NCI-H748 treated with DMSO at 0.1 percent for 48 hours (cell line): ENCODE measurements at regions not wholly inside any gene's neighbourhood (a gene's known extent, or its start where the extent isn't known, plus 50 kb on each side); places are given as distances from the start of the nearest gene placed in this dataset.
"Not testable (repeated sequence)": the region's sequence is repeated elsewhere in the genome, so short reads cannot be mapped to it uniquely, and the experiment has no call there.

Experiments
- DNase-seq: peaks from one replicate; lab custom pipeline; 2025; lab: John Stamatoyannopoulos, UW

GRCh38 chr18:68429111-68429510 is 285.8 kb downstream of the TMX3 start:
- DNase-seq = no peak

- no peak for DNase-seq
These were observed 286.2 kb downstream of the TMX3 start for GRCh38 chr18:68428661-68429060.

DNA sequence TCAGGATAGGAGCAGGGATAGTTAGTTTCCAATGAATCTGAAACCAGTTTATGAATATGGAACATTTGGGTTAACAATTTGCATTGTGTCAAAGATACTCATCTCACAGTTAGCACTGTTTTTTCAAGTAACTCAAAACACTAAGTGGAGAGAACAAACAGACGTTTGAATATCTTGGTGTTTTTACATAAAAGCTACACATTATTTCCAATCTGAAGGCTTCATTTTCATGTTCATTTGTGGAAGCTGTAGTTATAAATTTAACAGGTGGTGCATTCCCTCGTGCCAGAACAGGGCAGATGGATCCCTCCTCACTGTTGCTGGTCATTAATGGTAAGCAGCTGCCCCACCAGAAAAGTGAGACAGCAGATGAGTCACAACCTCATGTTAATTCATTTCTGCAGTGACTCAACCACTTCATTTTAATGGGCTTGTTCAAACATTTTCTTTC is 286.9 kb downstream of the TMX3 start:
- no peak for DNase-seq

DNA sequence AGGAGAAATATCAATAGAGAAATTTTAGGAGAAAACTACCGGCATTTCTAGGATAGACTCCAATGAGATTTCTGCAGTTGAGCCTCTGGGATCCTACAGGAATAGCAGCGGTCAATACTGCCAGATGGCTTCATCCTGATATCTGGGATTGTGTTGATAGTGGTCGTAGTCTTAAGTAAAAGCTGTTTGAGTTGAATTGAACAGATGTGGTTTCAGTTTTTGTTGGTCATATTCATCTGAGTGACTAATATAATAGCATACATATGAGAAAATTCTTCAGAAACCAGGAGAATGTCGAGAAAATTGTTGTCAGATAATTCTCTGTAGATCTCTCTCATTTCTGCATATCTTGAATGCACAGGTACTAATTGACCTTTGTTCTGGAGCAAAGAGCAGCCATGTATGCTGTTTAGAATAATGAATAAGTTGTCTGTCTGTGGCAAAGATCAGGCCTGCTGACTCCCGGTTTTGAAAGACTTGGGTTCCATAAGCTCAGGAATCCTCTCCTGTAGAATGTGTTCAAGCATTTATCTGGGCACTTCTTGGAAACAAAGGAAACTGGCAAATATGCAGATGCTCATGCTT is 288.1 kb downstream of the TMX3 start:
- no peak for DNase-seq

DNA sequence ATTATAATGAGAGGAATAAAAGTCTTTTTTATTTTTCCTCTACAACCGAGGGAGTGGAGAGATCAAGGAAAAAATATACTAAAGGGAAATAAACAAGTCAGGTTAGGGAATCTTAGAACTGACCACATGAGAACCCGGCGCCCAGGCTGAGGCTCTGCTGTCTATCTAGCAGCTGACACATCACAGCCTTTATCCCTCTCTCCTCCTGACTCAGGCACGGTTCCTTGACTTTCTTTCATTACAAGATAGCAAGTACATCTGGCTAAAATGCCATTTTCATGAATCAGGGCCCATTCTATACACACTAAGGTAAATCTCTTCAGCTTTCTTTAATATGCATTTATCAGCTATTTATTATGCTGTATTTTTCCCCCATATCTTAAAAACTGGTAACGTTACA is 296.0 kb downstream of the TMX3 start:
- DNase-seq = no peak

DNA sequence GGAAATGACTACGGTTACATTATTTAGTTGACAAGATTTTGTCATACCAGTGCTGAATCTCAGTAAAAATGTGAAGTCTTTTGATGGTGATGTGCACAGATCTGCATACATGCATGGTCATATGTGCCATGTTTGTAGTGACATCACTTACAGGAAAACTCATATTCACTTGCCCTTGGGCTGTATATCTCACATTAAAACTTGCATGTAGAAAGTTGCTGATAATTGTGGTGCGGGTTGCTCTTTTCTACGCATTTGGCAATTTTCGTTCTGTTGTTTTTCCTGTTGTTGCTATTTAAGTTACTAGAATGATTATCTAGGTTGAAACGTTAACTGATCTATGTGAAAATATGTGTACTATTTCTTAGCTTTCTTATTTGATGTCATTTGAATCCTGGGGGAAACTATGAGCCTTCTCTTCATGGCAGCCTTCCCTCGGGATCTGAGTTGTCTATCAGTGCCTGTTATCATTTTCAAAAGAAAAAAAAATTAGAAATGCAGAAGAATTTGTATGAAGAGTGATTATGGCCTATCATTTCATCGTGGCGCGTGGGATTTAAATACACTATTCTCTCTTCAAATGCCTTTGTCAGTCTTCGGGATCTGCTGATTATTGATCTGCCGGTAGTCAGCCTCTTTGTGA is 296.6 kb downstream of the TMX3 start:
- no peak for DNase-seq

GRCh38 chr18:68417826-68418225 is 297.1 kb downstream of the TMX3 start:
- DNase-seq = no peak

DNA sequence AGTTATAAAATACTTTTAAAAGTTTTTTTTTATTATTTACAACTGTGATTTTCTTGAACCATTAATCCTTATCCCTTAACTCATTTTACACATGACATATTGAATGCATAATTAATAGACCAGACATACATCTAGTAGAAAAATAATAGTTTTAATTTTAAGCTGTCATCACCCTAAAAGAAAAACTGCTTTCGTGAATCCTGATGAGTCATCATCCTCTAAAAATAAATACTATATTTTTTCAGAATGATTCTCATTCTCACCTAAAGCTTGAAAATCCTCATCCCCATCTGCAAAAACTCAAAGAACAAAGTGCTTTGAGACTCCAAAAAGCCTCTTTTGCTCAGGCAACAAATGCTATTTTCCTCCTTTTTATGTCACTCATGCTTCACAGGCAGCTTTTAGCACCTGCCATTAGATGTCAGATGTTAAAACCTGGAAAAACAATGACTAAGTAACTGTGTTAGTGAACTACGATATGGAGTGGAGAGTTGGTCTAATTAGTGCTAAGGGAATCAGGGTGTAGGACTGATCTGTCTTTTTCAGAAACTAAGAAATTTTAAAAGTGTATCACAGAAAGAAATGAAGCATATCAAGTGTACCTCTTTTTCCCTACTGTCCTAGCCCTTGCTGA is 297.6 kb downstream of the TMX3 start:
- peak; percentile 25 for DNase-seq

DNA sequence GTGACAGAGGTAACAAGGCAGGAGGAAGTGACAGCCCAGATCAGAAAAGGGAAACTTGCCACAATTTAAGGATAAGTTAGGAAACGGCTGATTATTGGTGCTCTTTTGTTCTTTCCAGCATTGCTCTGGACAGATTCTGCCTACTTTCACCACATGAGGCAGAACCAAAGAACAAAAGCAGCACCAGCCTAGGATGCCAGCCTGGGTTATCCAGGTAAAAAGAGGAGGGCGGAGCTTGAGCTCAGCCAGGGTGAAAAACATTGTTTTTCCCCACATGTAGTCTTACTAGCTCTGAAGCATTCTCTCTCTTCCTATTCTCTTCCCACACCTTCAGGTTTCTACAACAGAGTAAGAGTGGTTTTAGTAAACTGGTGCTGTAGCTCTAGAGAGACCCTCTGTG is 300.5 kb downstream of the TMX3 start:
- no peak for DNase-seq

- DNase-seq = no peak
These were observed 305.3 kb downstream of the TMX3 start for GRCh38 chr18:68409576-68409975.

DNA sequence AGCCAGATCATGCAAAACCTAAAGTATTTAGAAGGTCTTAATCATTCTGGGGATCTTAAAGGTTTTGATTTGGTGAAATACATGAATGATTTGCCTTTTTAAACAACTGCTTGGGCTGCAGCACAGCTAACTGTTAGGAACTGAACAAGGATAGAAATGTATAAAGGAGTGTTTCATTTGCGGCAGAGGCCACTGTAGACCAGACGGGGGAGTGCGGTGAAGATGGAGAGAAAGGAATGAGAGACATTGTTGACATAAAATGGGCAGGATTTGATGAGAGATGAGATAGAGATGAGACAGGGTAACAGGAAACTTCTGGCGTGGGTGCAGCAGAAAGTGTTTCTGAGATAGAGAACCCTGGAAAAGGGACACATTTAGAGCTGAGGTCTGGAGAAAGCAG is 308.1 kb downstream of the TMX3 start:
- DNase-seq = no peak

DNA sequence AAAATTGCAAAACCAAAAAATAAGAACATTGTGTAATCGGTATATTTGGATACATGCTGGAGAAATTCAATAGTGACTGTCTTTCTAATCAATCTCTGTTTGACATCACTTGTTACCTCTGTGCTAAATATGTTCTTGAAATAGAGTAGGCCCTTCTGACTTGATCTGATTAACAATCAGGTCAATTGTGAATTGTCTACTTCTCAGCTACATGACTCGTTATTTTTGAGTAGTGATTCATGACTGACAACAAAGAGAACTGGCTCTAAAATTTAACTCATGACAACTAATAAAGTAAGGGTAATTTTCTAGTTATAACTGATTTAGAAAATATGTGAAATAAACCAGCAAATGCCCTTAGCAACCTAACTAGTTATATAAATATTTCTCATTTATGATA is 312.1 kb downstream of the TMX3 start:
- DNase-seq = no peak

- DNase-seq = no peak
These were observed 314.0 kb downstream of the TMX3 start for GRCh38 chr18:68400889-68401288.

DNA sequence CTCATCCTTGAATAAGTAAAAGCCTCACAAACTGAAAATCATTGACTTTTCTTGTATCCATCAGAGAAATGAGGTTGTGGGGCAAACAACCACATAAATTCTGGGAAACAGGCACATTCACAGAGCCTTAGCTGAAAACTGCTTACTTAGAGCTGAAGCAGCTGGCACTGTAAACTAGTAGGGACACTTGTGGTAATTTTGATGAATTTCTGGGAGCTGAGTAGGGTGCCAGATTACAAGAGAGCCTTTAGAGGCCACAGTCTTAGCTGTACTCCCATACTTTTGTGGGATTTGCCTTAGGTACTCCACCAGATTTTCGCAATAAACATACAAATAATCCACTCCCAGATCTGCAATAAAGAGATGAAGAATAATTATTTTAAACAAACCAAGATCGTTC is 315.2 kb downstream of the TMX3 start:
- DNase-seq = no peak

DNA sequence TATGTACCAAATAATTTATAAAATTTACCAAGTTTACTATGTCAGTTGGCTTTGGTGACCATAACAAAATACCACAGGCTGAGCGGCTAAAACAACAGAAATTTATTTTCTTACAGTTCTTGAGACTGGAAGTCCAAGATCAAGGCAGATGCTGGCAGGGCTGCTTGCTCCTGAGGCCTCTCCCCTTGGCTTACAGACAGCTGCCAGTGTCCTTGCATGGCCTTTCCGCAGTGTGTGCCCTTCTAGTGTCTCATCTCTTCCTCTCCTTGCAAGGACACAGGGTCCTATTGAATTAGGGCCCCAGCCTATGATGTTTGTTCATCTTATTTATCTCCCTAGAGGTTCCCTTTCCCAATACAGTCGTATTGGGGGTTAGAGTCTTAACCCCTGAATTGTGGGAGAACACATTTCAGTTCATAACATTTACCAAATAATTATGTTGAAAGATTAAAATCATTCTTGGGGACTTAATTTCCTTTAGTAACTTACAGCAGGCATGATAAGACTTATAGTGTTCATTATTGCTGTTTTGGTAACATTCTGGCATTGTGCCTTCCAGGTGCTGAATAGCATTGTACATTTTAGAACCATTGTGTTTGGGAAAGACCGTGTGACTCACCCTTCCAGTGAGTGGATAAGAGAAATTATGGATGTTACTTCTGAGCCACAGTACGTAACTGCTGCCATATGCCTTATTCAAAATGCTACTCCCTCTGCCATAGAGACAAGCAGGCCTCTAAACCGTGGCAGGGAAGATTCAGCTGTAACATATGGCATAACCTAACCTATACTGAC is 317.5 kb downstream of the TMX3 start:
- DNase-seq = no peak

DNA sequence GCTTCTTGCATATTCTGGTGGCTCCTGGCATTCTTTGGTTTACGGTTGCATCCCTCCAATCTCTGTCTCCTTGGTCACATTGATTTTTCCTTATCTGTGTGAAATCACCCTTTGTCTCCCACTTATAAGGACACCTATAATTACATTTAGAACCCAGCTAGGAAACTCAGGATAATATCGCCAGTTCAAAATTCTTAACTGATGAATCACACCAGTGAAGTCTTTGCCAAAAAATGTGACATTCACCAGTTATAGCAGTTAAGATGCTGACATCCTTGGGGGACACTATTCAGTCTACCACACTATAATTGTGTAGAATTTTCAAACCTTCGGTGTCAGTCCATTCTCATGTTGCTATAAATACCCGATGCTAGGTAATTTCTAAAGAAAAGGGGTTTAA is 320.2 kb downstream of the TMX3 start:
- no peak for DNase-seq

GRCh38 chr18:68391801-68392200 is 323.1 kb downstream of the TMX3 start:
- no peak for DNase-seq

DNA sequence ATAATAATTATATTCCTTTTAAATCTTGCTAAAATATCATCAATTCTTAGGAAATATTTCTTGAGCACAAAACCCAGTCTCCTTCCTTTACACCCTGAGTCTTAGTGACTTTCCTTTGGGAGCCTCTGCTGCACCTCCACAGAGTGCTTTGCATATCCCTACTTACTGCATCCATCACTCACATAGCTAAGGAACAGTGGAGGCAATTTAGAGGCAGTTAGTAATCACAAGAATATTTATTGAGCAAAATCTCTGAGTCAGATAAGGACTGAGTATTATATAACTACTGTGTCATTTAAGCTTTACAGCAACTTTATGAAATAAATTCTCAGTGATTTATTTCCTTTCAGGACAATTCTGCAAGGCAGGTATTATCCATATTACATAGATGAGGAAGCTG is 327.7 kb downstream of the TMX3 start:
- no peak for DNase-seq

GRCh38 chr18:68383979-68384378 is 330.9 kb downstream of the TMX3 start:
- not testable (repeated sequence) for DNase-seq

- DNase-seq = no peak
These were observed 338.0 kb downstream of the TMX3 start for GRCh38 chr18:68376926-68377325.

GRCh38 chr18:68362907-68363306 is 352.0 kb downstream of the TMX3 start:
- no peak for DNase-seq

DNA sequence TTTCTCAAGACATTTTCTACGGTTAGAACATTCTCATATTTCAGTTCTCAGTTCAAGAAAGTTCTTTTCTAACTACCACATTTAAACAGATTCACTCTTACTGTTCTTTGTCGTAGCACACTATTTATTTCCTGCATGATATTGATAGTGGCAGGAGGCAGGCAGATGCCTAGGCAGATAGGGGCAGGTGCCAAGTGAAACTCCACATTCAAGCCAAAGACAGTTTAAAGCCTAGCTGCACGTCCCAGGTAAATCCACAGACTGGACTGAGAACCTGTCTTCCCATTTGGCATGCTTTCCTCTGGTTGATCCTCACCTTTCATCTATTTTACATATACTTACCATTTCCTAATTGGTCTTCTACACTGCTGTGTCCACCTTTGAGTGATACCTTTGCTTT is 359.3 kb downstream of the TMX3 start:
- DNase-seq = no peak

GRCh38 chr18:68354176-68354575 is 360.7 kb downstream of the TMX3 start:
- no peak for DNase-seq
